Spleen (tissue), 11 donors: ENCODE measurements at regions not wholly inside any gene's neighbourhood (a gene's known extent, or its start where the extent isn't known, plus 50 kb on each side); places are given as distances from the start of the nearest gene placed in this dataset.

Experiments used
- DNase-seq: peaks from one replicate; pipeline ENCODE4 v3.0.0-alpha.2; 2020
- H3K27ac ChIP-seq, 8 donors: fragments of 200-600 bp; sonication (generic) in 7 of 8; 1 replicate in 4 of 8; 2 replicates in 4 of 8; pipeline versions ENCODE4 v1.5.0 to v1.8.0; 2016 to 2021; ENCODE audit warnings: inconsistent platforms in 4 of 8, mild to moderate bottlenecking in 4 of 8, moderate library complexity in 1 of 8
- H3K27me3 ChIP-seq, 7 donors: fragments of 200-600 bp; sonication (generic) in 6 of 7; replicated peaks in 1 of 7; 1 replicate in 4 of 7; 2 replicates in 3 of 7; pipeline versions ENCODE4 v1.5.0 to v1.8.0; 2016 to 2021; ENCODE audit warnings: inconsistent platforms in 3 of 7, mild to moderate bottlenecking in 1 of 7
- H3K36me3 ChIP-seq, 6 donors: fragments of 200-600 bp; sonication (generic) in 5 of 6; 1 replicate in 4 of 6; 2 replicates in 2 of 6; pipeline versions ENCODE4 v1.5.0 to v1.8.0; 2016 to 2021; ENCODE audit warnings: inconsistent platforms in 2 of 6
- H3K4me1 ChIP-seq, 6 donors: fragments of 200-600 bp; sonication (generic) in 5 of 6; 1 replicate in 3 of 6; 2 replicates in 3 of 6; pipeline versions ENCODE4 v1.5.0 to v1.8.0; 2016 to 2021; ENCODE audit warnings: inconsistent platforms in 3 of 6
- H3K4me3 ChIP-seq, 8 donors: fragments of 200-600 bp; sonication (generic) in 7 of 8; 1 replicate in 4 of 8; 2 replicates in 4 of 8; pipeline versions ENCODE4 v1.5.0 to v1.8.0; 2016 to 2021; ENCODE audit warnings: inconsistent platforms in 4 of 8, mild to moderate bottlenecking in 4 of 8, moderate library complexity in 2 of 8
- H3K9me3 ChIP-seq, 8 donors: fragments of 200-600 bp; sonication (generic) in 7 of 8; 1 replicate in 4 of 8; 2 replicates in 4 of 8; pipeline versions ENCODE4 v1.5.0 to v1.8.0; 2016 to 2021; ENCODE audit warnings: inconsistent platforms in 4 of 8
- CTCF ChIP-seq, 11 experiments: fragments of 200-600 bp in 7 of 11; fragments of 450-650 bp in 4 of 11; sonication (generic) in 4 of 11; IDR thresholded peaks in 8 of 11; conservative IDR thresholded peaks in 3 of 11; 1 replicate in 7 of 11; 2 replicates in 4 of 11; pipeline versions ENCODE4 v1.4.0 to v1.8.0; 2016 to 2021; ENCODE audit warnings: antibody characterized with exemption in 11 of 11, inconsistent platforms in 4 of 11, mild to moderate bottlenecking in 1 of 11
- POLR2A ChIP-seq, 3 donors: fragments of 450-650 bp; IDR thresholded peaks; one replicate each; pipeline ENCODE4 v1.5.1; 2017; ENCODE audit warnings: antibody characterized with exemption in 3 of 3, mild to moderate bottlenecking in 1 of 3
- POLR2AphosphoS5 ChIP-seq, 3 donors: sonication (generic); formaldehyde crosslinking; IDR thresholded peaks; one replicate each; pipeline ENCODE4 v1.5.1; 2017; ENCODE audit warnings: antibody characterized with exemption in 3 of 3
- WGBS, 5 donors: extraction: QIAGEN DNeasy Blood & Tissue Kit in 3 of 5; methylation state at CpG; one replicate each; pipeline versions ENCODE4 v1.1.5 to v1.1.7; 2013 to 2018; 5-methylcytosine and 5-hydroxymethylcytosine counted together
- intact Hi-C: fragments of 100-400 bp; cut with DNase I; formaldehyde crosslinking; loops from one replicate; pipeline ENCODE4 v1.15.0; 2023; ENCODE audit warnings: low total_unique reads
- donor health status: healthy with polysubstance abuse.
- donor health status: DM: no; HTN: no; CAD: no; lungs with moderate emphysema.
- donor health status: DM: no; HTN: no; CAD: no.
- donor health status: Bipolar disorder and iron deficiency.
- donor health status: healthy.
- donor health status: DM: no; HTN: no; CAD: no.
- donor health status: DM: yes; HTN: yes; CAD: no.

- intact Hi-C loops = no loop called here
- H3K36me3 ChIP-seq = no peaks in the 10 kb centered on the region
- H3K27ac ChIP-seq = no peak overlapping the region
- H3K4me1 ChIP-seq = peaks cover 0 to 14% (median 0%) of the 10 kb centered on the region in 6 donors
- 72 to 81% (median 77%) methylated on average over 9 of the region's 9 CpGs for WGBS, 5 donors
- H3K27me3 ChIP-seq = peaks cover 0 to 48% (median 0%) of the 10 kb centered on the region in 7 donors
- TF ChIP-seq POLR2A (IDR thresholded peaks at IDR 0.05) (no peak), POLR2AphosphoS5 (IDR thresholded peaks at IDR 0.05) (no peak), CTCF (IDR thresholded peaks at IDR 0.05 in 8 of 11, conservative IDR thresholded peaks at IDR 0.05 in 3 of 11) (no peak)
- H3K9me3 ChIP-seq = no peaks in the 10 kb centered on the region
- H3K4me3 ChIP-seq = no peak overlapping the region
- no peak for DNase-seq
Observed at GRCh38 chr11:70818351-70818750, 420.0 kb downstream of the CTTN start.

GRCh38 chr11:70819022-70819421 is 420.7 kb downstream of the CTTN start:
- Histone ChIP-seq H3K27me3 (peaks cover 0 to 53% (median 0%) of the 10 kb centered on the region in 7 donors), H3K4me1 (peaks cover 0 to 14% (median 0%) of the 10 kb centered on the region in 6 donors), H3K27ac (no peak overlapping the region), H3K4me3 (no peak overlapping the region), H3K36me3 (no peaks in the 10 kb centered on the region), H3K9me3 (no peaks in the 10 kb centered on the region)
- intact Hi-C loops = no loop called here
- 54 to 63% (median 60%) methylated on average over 9 to 15 of the region's 15 CpGs for WGBS, 5 donors
- TF ChIP-seq POLR2A (IDR thresholded peaks at IDR 0.05) (no peak), CTCF (IDR thresholded peaks at IDR 0.05 in 8 of 11, conservative IDR thresholded peaks at IDR 0.05 in 3 of 11) (no peak), POLR2AphosphoS5 (IDR thresholded peaks at IDR 0.05) (no peak)
- no peak for DNase-seq

GRCh38 chr11:70820311-70820710 is 422.0 kb downstream of the CTTN start:
- 92 to 96% (median 94%) methylated on average over 35 of the region's 35 CpGs for WGBS, 5 donors
- no peaks in the 10 kb centered on the region for H3K36me3 ChIP-seq
- no peak overlapping the region for H3K4me3 ChIP-seq
- DNase-seq = no peak
- H3K4me1 ChIP-seq = peaks cover 0 to 27% (median 2%) of the 10 kb centered on the region in 6 donors
- no peak overlapping the region for H3K27ac ChIP-seq
- TF ChIP-seq POLR2A (IDR thresholded peaks at IDR 0.05) = no peak
- no peak for TF ChIP-seq POLR2AphosphoS5 (IDR thresholded peaks at IDR 0.05)
- no peak for TF ChIP-seq CTCF (IDR thresholded peaks at IDR 0.05 in 8 of 11, conservative IDR thresholded peaks at IDR 0.05 in 3 of 11)
- H3K9me3 ChIP-seq = no peaks in the 10 kb centered on the region
- intact Hi-C loops = no loop called here
- peaks cover 0 to 59% (median 4%) of the 10 kb centered on the region in 7 donors for H3K27me3 ChIP-seq

- intact Hi-C loops = no loop called here
- H3K27me3 ChIP-seq = peaks cover 0 to 59% (median 7%) of the 10 kb centered on the region in 7 donors
- H3K9me3 ChIP-seq = no peaks in the 10 kb centered on the region
- H3K4me3 ChIP-seq = no peak overlapping the region
- peaks cover 0 to 31% (median 2%) of the 10 kb centered on the region in 6 donors for H3K4me1 ChIP-seq
- DNase-seq = no peak
- TF ChIP-seq CTCF (IDR thresholded peaks at IDR 0.05 in 8 of 11, conservative IDR thresholded peaks at IDR 0.05 in 3 of 11) = no peak
- TF ChIP-seq POLR2AphosphoS5 (IDR thresholded peaks at IDR 0.05) = no peak
- TF ChIP-seq POLR2A (IDR thresholded peaks at IDR 0.05) = no peak
- no peaks in the 10 kb centered on the region for H3K36me3 ChIP-seq
- no peak overlapping the region for H3K27ac ChIP-seq
- 85 to 96% (median 90%) methylated on average over 14 of the region's 14 CpGs for WGBS, 5 donors
Observed at GRCh38 chr11:70820712-70821111, 422.4 kb downstream of the CTTN start.
